ENCODE measurements at regions not wholly inside any gene's neighbourhood (a gene's known extent, or its start where the extent isn't known, plus 50 kb on each side); places are given as distances from the start of the nearest gene placed in this dataset.

- TF ChIP-seq, protein P1, sequence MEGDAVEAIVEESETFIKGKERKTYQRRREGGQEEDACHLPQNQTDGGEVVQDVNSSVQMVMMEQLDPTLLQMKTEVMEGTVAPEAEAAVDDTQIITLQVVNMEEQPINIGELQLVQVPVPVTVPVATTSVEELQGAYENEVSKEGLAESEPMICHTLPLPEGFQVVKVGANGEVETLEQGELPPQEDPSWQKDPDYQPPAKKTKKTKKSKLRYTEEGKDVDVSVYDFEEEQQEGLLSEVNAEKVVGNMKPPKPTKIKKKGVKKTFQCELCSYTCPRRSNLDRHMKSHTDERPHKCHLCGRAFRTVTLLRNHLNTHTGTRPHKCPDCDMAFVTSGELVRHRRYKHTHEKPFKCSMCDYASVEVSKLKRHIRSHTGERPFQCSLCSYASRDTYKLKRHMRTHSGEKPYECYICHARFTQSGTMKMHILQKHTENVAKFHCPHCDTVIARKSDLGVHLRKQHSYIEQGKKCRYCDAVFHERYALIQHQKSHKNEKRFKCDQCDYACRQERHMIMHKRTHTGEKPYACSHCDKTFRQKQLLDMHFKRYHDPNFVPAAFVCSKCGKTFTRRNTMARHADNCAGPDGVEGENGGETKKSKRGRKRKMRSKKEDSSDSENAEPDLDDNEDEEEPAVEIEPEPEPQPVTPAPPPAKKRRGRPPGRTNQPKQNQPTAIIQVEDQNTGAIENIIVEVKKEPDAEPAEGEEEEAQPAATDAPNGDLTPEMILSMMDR (IDR thresholded peaks at IDR 0.05): no peak
- TF ChIP-seq POLR2A (IDR thresholded peaks at IDR 0.05): no peak
- TF ChIP-seq EP300 (IDR thresholded peaks at IDR 0.05): no peak
Observed at GRCh38 chrX:39381422-39381821, 580.2 kb downstream of the MID1IP1 start.

Measured in ovary (tissue), 3 donors.